PFSK-1 (cell line): ENCODE measurements at regions not wholly inside any gene's neighbourhood (a gene's known extent, or its start where the extent isn't known, plus 50 kb on each side); places are given as distances from the start of the nearest gene placed in this dataset.

Experiments used
- POLR2AphosphoS5 ChIP-seq: IDR thresholded peaks from 2 replicates; pipeline ENCODE4 v1.6.1; 2012; ENCODE audit warnings: low read depth, mild to moderate bottlenecking, control low read depth, low read length, moderate library complexity
- REST ChIP-seq, 2 experiments: IDR thresholded peaks; 2 replicates each; pipeline versions ENCODE4 v1.6.1 to v1.8.0; 2011 to 2012; ENCODE audit warnings: low read depth in 2 of 2, low read length in 2 of 2, control low read depth in 1 of 2, inconsistent platforms in 1 of 2, mild to moderate bottlenecking in 1 of 2, moderate library complexity in 1 of 2; ENCODE audit not compliant: insufficient read depth in 1 of 2
- SIN3A ChIP-seq: IDR thresholded peaks from 2 replicates; pipeline ENCODE4 v1.6.1; 2012; ENCODE audit warnings: mild to moderate bottlenecking, low read length, moderate library complexity, borderline replicate concordance; ENCODE audit not compliant: insufficient read depth

DNA sequence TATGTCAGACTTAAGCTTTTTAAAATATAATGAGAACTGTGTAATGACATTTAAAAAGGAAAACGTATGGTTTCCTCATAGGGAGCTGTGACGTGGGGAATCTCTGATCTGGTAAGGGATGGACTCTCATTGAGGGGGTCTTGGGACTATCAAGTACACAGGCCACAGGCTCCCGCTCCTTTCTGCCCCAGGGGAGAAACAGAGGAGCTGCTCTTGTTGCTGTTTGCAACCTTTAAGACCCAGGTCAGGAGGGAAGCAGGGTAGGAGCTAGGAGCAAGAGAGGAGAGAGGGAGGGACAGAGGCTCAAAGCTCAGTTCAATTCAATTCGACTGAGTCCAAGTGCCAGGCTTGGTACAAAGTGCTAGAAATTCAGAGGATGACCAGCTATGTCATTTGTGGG lies 185.1 kb upstream of the CSF3R start:
- TF ChIP-seq POLR2AphosphoS5 (no peak), SIN3A (no peak), REST (IDR thresholded peaks at IDR 0.05; ENCODE audit: insufficient read depth in 1 of 2, low read depth in 2 of 2, low read length in 2 of 2) (no peak)
